ENCODE measurements at regions not wholly inside any gene's neighbourhood (a gene's known extent, or its start where the extent isn't known, plus 50 kb on each side); places are given as distances from the start of the nearest gene placed in this dataset.

DNA sequence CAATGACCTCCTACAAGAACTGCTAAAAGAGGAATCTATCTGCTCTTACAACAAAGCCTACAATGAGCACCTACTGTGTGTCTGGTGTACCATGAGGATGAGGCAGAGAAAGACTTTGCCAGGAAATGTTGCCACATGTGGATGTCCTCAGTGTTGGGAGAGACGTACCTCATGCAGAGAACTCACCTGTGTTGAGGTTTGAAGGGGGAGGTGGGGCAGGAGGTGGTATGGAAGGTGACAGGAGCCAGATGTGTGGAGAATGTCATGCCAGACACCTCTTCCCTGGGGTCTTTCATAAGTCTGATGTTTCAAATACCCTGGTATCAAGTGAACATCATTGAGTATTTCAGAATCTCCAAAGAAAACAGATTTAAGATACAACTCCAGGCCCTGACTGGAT, 220.1 kb upstream of the RNF32 start:
- Histone ChIP-seq H3K27me3 (ENCODE audit: control insufficient read depth, insufficient read depth, low read length) (peaks cover 8% of the 10 kb centered on the region), H3K27ac (ENCODE audit: low read length) (no peak overlapping the region), H3K4me3 (ENCODE audit: low read depth in 2 of 2, low read length in 2 of 2) (no peak overlapping the region), H3K9me3 (ENCODE audit: control insufficient read depth, insufficient read depth, low read depth, low read length) (no peaks in the 10 kb centered on the region), H3K4me1 (ENCODE audit: control insufficient read depth, insufficient read depth, low read length) (no peaks in the 10 kb centered on the region), H3K36me3 (ENCODE audit: control insufficient read depth, insufficient read depth, low read length) (no peaks in the 10 kb centered on the region)
- in situ Hi-C loops (cut with HindIII; ENCODE audit: low pct_unique_long_range_greater_than_20kb, low sequenced_read_pairs) = no loop called here
- TF ChIP-seq POLR2AphosphoS5 (IDR thresholded peaks at IDR 0.05; ENCODE audit: low read depth, low read length) (no peak), SIN3A (IDR thresholded peaks at IDR 0.05; ENCODE audit: borderline replicate concordance, insufficient read depth, low read depth, low read length) (no peak), TCF7L2 (IDR thresholded peaks at IDR 0.05; ENCODE audit: low read depth, low read length) (no peak)
- TF ChIP-seq, protein P1, sequence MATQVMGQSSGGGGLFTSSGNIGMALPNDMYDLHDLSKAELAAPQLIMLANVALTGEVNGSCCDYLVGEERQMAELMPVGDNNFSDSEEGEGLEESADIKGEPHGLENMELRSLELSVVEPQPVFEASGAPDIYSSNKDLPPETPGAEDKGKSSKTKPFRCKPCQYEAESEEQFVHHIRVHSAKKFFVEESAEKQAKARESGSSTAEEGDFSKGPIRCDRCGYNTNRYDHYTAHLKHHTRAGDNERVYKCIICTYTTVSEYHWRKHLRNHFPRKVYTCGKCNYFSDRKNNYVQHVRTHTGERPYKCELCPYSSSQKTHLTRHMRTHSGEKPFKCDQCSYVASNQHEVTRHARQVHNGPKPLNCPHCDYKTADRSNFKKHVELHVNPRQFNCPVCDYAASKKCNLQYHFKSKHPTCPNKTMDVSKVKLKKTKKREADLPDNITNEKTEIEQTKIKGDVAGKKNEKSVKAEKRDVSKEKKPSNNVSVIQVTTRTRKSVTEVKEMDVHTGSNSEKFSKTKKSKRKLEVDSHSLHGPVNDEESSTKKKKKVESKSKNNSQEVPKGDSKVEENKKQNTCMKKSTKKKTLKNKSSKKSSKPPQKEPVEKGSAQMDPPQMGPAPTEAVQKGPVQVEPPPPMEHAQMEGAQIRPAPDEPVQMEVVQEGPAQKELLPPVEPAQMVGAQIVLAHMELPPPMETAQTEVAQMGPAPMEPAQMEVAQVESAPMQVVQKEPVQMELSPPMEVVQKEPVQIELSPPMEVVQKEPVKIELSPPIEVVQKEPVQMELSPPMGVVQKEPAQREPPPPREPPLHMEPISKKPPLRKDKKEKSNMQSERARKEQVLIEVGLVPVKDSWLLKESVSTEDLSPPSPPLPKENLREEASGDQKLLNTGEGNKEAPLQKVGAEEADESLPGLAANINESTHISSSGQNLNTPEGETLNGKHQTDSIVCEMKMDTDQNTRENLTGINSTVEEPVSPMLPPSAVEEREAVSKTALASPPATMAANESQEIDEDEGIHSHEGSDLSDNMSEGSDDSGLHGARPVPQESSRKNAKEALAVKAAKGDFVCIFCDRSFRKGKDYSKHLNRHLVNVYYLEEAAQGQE (IDR thresholded peaks at IDR 0.05; ENCODE audit: insufficient read depth in 1 of 2, low read depth in 2 of 2, low read length in 1 of 2) = no peak
- TF ChIP-seq, protein P2, sequence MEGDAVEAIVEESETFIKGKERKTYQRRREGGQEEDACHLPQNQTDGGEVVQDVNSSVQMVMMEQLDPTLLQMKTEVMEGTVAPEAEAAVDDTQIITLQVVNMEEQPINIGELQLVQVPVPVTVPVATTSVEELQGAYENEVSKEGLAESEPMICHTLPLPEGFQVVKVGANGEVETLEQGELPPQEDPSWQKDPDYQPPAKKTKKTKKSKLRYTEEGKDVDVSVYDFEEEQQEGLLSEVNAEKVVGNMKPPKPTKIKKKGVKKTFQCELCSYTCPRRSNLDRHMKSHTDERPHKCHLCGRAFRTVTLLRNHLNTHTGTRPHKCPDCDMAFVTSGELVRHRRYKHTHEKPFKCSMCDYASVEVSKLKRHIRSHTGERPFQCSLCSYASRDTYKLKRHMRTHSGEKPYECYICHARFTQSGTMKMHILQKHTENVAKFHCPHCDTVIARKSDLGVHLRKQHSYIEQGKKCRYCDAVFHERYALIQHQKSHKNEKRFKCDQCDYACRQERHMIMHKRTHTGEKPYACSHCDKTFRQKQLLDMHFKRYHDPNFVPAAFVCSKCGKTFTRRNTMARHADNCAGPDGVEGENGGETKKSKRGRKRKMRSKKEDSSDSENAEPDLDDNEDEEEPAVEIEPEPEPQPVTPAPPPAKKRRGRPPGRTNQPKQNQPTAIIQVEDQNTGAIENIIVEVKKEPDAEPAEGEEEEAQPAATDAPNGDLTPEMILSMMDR (IDR thresholded peaks at IDR 0.05) = no peak
- CTCF ChIA-PET = no interaction called here
- POLR2A ChIA-PET = no interaction called here
- DNase-seq (ENCODE audit: low read depth, low spot score) (no peak), ATAC-seq (no peak)
- intact Hi-C loops (cut with micrococcal nuclease; ENCODE audit: unreplicated experiment) = no loop called here
- no TSS peak for BruUV-seq (replicated peaks)

DNA sequence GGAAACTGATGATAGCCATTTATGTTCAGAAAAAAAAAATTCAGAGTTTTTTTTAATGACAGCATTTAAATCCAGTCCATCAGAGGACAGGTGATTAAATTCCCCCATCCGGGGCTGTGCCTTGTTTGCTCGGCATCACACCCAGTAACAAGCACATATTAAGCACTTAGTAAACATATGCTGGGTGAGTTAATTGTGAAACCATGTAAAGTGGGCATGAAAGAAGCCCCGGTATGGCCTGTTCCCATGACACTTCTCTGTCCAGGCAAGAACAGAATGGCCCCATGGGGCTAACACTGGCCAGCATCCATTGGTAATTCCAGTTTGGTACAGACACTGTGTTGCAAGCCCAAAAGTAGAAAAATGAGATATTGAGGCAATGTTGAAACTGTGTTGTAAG, 220.8 kb upstream of the RNF32 start:
- in situ Hi-C loops (cut with HindIII; ENCODE audit: low pct_unique_long_range_greater_than_20kb, low sequenced_read_pairs) = no loop called here

More for the DNA sequence above, 220.8 kb upstream of the RNF32 start:
- ATAC-seq (no peak), DNase-seq (ENCODE audit: low read depth, low spot score) (no peak)
- Histone ChIP-seq H3K36me3 (ENCODE audit: control insufficient read depth, insufficient read depth, low read length) (no peaks in the 10 kb centered on the region), H3K27me3 (ENCODE audit: control insufficient read depth, insufficient read depth, low read length) (peaks cover 2% of the 10 kb centered on the region), H3K4me1 (ENCODE audit: control insufficient read depth, insufficient read depth, low read length) (no peaks in the 10 kb centered on the region), H3K27ac (ENCODE audit: low read length) (no peak overlapping the region), H3K4me3 (ENCODE audit: low read depth in 2 of 2, low read length in 2 of 2) (no peak overlapping the region), H3K9me3 (ENCODE audit: control insufficient read depth, insufficient read depth, low read depth, low read length) (no peaks in the 10 kb centered on the region)
- ChIA-PET POLR2A (no interaction called here), CTCF (no interaction called here)
- TF ChIP-seq POLR2AphosphoS5 (IDR thresholded peaks at IDR 0.05; ENCODE audit: low read depth, low read length) (no peak), TCF7L2 (IDR thresholded peaks at IDR 0.05; ENCODE audit: low read depth, low read length) (no peak), SIN3A (IDR thresholded peaks at IDR 0.05; ENCODE audit: borderline replicate concordance, insufficient read depth, low read depth, low read length) (no peak)
- TF ChIP-seq, protein P2 (IDR thresholded peaks at IDR 0.05) = no peak
- TF ChIP-seq, protein P1 (IDR thresholded peaks at IDR 0.05; ENCODE audit: insufficient read depth in 1 of 2, low read depth in 2 of 2, low read length in 1 of 2) = no peak
- no TSS peak for BruUV-seq (replicated peaks)
- intact Hi-C loops (cut with micrococcal nuclease; ENCODE audit: unreplicated experiment) = no loop called here

All from Panc1 (cell line).